HL-60 (cell line): ENCODE measurements at regions not wholly inside any gene's neighbourhood (a gene's known extent, or its start where the extent isn't known, plus 50 kb on each side); places are given as distances from the start of the nearest gene placed in this dataset.

Source experiments
- DNase-seq, 2 experiments: peaks; one replicate each; pipeline ENCODE4 v3.0.0-alpha.2; 2010 to 2020; ENCODE audit warnings: low read depth in 1 of 2, low spot score in 1 of 2
- H3K27ac ChIP-seq: fragments of 250-450 bp; sonication (Bioruptor Pico); replicated peaks from 2 replicates; pipeline ENCODE4 v1.5.1; 2020; ENCODE audit warnings: mild to moderate bottlenecking, moderate library complexity
- H3K27me3 ChIP-seq: fragments of 250-450 bp; sonication (Bioruptor Pico); 2 replicates; pipeline ENCODE4 v1.5.1; 2021; ENCODE audit warnings: mild to moderate bottlenecking, moderate library complexity; ENCODE audit not compliant: insufficient read depth, poor library complexity, severe bottlenecking
- H3K4me3 ChIP-seq: replicated peaks from 2 replicates; pipeline ENCODE4 v1.5.1; 2011; ENCODE audit warnings: mild to moderate bottlenecking, control low read depth, low read length; ENCODE audit not compliant: insufficient read depth
- CTCF ChIP-seq: IDR thresholded peaks from one replicate; pipeline ENCODE4 v1.5.1; 2011; ENCODE audit warnings: low read length, control low read depth, inconsistent platforms; ENCODE audit not compliant: insufficient read depth
- GABPA ChIP-seq: IDR thresholded peaks from 2 replicates; pipeline ENCODE4 v1.6.1; 2012; ENCODE audit warnings: low read depth
- POLR2AphosphoS5 ChIP-seq: IDR thresholded peaks from 2 replicates; pipeline ENCODE4 v1.6.1; 2012; ENCODE audit warnings: low read depth
- REST ChIP-seq: IDR thresholded peaks from 2 replicates; pipeline ENCODE4 v1.6.1; 2012; ENCODE audit warnings: low read depth; ENCODE audit not compliant: insufficient replicate concordance
- SPI1 ChIP-seq: IDR thresholded peaks from 2 replicates; pipeline ENCODE4 v1.6.1; 2012; ENCODE audit warnings: low read depth, mild to moderate bottlenecking, borderline replicate concordance

- TF ChIP-seq GABPA (no peak), REST (no peak), POLR2AphosphoS5 (no peak), CTCF (no peak), SPI1 (no peak)
- no peak for DNase-seq
- no peak overlapping the region for H3K27ac ChIP-seq
These were observed 141.0 kb downstream of the TMEM17 start for GRCh38 chr2:62364791-62365528.

GRCh38 chr2:62363166-62363565 lies 142.8 kb downstream of the TMEM17 start:
- no peaks in the 10 kb centered on the region for H3K27me3 ChIP-seq
- TF ChIP-seq CTCF (no peak), SPI1 (no peak), REST (no peak), GABPA (no peak), POLR2AphosphoS5 (no peak)
- H3K27ac ChIP-seq = no peak overlapping the region
- DNase-seq = no peak
- no peak overlapping the region for H3K4me3 ChIP-seq

More at GRCh38 chr2:62364791-62365528, 141.0 kb downstream of the TMEM17 start:
- Histone ChIP-seq H3K4me3 (no peak overlapping the region), H3K27me3 (no peaks in the 10 kb centered on the region)

- no peak for DNase-seq
- no peak overlapping the region for H3K27ac ChIP-seq
These were observed 143.4 kb downstream of the TMEM17 start for GRCh38 chr2:62362561-62362960.

More at GRCh38 chr2:62362561-62362960, 143.4 kb downstream of the TMEM17 start:
- H3K27me3 ChIP-seq = no peaks in the 10 kb centered on the region
- no peak overlapping the region for H3K4me3 ChIP-seq
- no peak for TF ChIP-seq GABPA
- no peak for TF ChIP-seq POLR2AphosphoS5
- no peak for TF ChIP-seq REST
- no peak for TF ChIP-seq CTCF
- no peak for TF ChIP-seq SPI1
